GM18861 (cell line): ENCODE measurements at regions not wholly inside any gene's neighbourhood (a gene's known extent, or its start where the extent isn't known, plus 50 kb on each side); places are given as distances from the start of the nearest gene placed in this dataset.
"Not testable (repeated sequence)": the region's sequence is repeated elsewhere in the genome, so short reads cannot be mapped to it uniquely, and the experiment has no call there.

Source experiments
- ATAC-seq: cut with Tn5 transposase; IDR thresholded peaks from one replicate; pipeline ENCODE4 v1.9.1; 2021; ENCODE audit not compliant: unreplicated experiment

DNA sequence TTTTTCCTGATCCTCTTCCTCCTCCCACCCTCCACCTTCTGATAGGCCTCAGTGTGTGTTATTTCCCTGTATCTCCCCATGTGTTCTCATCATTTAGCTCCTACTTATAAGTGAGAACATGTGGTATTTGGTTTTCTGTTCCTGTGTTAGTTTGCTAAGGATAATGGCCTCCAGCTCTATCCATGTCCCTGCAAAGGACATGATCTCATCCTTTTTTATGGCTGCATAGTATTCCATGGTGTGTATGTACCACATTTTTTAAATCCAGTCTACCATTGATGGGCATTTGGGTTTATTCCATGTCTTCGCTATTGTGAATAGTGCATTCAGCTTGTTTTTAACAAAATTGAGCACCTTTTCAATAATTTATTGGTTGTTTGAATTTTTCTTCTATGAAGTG lies 130.8 kb upstream of the ARHGAP20 start:
- not testable (repeated sequence) for ATAC-seq

DNA sequence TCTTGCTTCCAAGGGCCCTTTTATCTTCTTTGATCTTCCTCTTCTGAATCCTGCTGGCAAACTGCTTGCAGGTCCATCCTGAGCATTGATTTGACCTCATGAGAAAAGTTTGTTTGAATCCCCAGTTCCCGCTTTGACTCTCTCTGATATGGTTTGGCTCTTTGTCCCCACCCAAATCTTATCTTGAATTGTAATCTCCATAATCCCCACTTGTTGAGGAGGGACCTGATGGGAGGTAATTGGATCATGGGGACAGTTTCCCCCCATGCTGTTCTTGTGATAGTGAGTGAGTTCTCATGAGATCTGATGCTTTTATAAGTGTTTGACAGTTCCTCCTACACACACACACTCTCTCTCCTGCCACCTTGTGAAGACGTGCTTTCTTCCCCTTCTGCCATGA lies 126.6 kb upstream of the ARHGAP20 start:
- ATAC-seq, result no peak

DNA sequence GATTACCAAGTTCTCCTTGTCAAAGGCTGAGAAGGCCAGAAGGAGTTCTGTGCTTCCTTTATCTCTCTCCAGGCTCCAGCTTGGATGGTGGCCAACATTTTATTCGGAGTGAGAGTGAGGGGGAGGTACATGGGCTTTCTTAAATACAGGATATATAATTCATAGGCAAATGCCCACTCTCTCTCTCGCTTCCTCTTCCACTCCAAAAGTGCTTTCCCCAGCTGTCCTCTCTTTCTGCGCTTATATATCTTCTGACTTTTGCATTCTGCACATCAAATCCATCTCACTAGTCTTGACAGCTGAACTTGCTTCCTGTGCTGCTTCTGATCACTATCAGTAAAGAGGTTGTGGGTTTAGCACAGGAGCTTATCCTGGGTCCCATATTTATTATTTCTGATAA lies 125.4 kb upstream of the ARHGAP20 start:
- ATAC-seq, result no peak

DNA sequence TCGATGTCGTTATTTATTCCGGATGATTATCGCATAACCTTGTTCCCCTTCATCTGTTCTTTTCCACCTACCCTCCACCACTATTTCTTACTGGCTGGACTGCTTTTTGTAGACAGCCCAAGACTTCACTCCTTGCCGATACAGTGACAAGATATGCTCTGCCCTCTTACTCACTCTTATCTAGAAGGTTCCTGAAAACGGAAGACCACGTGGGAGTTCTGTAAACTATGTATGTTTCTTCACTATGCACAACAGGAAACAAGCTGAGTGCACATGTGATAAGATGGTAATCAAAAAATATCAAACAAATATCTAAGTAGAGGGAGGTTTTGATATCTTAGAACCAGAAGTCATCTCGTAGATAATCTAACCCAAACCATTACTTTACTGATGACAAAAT lies 122.9 kb upstream of the ARHGAP20 start:
- ATAC-seq, result no peak

GRCh38 chr11:110833033-110833484 lies 120.8 kb upstream of the ARHGAP20 start:
- no peak for ATAC-seq

DNA sequence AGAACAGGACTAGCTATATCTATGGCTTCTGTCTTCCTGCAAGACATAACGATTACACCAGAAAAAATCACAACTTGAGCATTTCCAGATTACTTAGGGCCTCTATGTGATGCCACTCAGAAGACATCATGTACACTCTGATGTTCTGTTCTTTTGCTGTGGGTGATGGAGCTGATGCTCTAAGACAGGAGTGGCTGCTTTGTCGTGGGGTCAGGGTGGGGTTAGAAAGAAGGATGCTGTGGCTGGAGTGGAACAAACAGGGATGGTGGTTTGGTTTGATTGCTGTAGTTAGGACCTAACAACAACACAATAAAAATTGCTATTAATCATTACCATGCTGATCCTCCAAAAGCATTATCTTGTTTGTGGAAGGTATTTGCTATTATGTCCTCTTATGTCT lies 120.3 kb upstream of the ARHGAP20 start:
- no peak for ATAC-seq

GRCh38 chr11:110832080-110832479 lies 119.8 kb upstream of the ARHGAP20 start:
- no peak for ATAC-seq

DNA sequence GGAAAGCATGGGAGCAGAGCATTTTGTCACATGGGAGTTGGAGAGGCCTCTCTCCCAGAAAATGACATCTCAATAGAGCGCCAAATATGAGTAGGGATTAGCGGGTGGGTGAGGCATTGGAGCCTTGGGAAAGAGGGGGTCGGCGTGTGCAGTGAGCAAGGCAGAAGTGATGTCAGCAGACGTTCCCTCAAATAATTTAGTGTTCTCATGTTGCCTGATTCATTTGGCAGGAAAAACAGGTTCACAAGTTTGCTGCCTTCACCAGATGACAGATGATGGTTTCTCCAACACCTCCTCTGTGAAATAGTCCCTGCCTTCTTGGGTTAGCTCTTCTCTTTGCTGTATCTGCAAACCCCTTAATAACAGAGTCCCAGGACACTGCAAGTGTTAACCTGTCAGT lies 118.5 kb upstream of the ARHGAP20 start:
- no peak for ATAC-seq

DNA sequence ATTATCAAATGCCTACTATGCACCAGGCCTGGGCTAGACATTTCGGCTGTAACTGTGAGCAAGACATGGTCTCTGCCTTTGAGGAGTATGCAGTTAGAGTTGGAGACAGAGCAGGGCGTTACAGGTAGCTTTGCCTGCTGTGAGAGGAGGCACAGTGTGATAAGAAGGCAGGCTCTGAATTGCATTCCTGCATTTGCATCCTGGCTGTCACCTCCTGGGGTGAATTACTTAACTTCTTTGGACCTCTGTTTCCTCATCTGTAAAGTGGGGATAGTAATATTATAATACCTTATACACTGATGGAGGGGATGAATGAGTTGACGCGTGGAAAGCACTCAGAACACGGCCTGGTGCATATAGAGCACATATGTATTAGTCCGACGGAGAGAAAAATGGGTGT lies 118.1 kb upstream of the ARHGAP20 start:
- ATAC-seq, result no peak

- no peak for ATAC-seq
Measured at GRCh38 chr11:110829873-110830272, 117.6 kb upstream of the ARHGAP20 start.

DNA sequence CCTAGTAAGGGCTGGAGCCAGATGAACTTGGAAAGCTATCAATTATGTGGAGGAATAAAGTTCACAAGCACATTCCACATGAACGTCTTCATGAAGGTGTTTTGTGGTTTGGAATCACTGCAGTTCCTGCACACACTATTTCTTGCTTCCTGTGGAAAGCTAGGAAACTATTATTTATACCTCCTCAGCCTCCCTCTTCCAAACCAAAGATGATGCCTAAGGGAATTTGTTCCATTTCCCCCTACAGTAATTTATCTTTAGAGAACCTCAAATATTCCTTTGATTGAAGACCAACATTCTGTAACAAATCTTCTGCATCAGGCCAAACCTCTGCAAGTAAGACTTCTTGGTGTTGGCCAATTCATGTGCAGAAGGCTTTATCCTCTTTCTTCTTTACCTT lies 115.8 kb upstream of the ARHGAP20 start:
- ATAC-seq, result no peak

DNA sequence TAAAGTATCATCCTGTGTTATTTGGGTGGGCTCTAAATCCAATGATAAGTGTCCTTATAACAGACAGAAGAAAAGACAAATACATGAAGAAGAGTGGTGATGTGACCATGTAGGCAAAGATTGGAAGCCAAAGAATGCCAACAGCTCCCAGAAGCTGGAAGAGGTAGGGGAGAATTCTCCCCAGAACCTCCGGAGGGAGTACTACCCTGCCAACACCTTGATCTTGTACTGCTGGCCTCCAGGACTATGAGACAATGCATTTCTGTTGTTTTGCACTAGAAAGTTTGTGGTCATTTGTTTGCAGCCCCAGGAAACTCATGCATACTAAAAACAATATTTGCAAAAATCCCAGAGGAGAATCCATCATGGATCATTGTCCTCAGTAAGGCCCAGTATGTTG lies 115.0 kb upstream of the ARHGAP20 start:
- ATAC-seq, result no peak

- no peak for ATAC-seq
Measured at GRCh38 chr11:110824912-110825620, 112.8 kb upstream of the ARHGAP20 start.

- no peak for ATAC-seq
Measured at GRCh38 chr11:110818032-110818687, 105.9 kb upstream of the ARHGAP20 start.

GRCh38 chr11:110812086-110812733 lies 100.0 kb upstream of the ARHGAP20 start:
- no peak for ATAC-seq

- no peak for ATAC-seq
Measured at GRCh38 chr11:110809417-110810199, 97.4 kb upstream of the ARHGAP20 start.

- ATAC-seq, result no peak
Measured at GRCh38 chr11:110808248-110808647, 96.0 kb upstream of the ARHGAP20 start.

- ATAC-seq, result no peak
Measured at GRCh38 chr11:110807801-110808200, 95.6 kb upstream of the ARHGAP20 start.

DNA sequence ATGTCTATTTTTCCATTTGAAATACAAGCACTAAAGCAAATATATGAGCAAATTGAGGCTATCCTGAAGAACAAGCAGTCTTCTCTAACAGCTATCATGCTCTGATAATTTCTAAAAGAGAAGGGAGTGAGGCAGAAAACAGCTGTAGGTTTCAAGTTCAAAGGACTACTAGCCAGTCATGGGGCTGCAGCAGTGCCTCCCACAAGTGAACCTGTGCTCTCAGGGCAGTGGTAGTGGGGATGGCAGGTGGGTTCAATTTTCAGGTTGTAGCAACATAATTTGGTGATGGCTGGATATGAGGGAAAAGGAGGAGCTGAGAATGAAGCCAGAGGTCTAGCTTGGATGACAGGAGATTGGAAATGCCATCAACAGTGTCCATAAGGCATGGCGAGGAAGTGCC lies 93.5 kb upstream of the ARHGAP20 start:
- ATAC-seq, result no peak

DNA sequence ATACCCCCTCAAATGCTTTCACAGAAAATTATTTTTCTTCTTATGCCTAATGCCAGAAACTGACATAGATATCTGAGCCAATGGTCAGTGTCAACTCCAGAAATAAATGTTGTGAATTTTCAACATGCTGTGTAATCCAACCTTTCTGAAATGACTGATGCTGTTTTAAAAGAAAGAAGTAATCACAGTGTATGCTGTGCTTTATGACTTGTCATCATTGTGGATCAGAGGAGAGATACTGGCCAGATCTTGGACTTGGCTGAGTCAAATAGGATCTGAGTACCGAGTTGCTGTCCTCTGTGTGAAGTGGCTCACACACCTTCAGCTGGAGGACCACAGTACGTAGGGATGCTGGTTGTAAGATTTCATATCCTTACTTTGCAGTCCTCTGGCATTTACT lies 89.9 kb upstream of the ARHGAP20 start:
- ATAC-seq, result no peak

DNA sequence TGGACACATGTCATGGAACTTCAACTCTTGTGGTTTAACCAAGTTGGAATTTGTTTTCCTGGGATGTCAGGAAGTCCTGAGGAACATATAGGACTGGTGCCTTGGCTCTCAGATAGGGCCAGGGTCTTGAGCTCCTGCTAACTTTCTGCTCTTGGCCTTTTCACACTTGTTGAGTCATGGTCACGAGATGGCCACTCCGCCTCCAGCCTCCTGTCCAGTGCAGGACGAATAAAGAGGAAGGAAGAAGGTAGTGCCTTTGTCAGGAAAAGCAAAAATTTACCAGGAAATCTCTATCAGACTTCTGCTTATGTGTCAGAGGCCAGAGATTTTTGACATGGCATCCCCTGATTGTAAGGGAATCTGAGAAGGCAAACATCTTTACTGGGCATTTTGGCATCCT lies 89.1 kb upstream of the ARHGAP20 start:
- no peak for ATAC-seq
